NCI-H1694 treated with DMSO at 0.1 percent for 48 hours (cell line): ENCODE measurements at regions not wholly inside any gene's neighbourhood (a gene's known extent, or its start where the extent isn't known, plus 50 kb on each side); places are given as distances from the start of the nearest gene placed in this dataset.
"Not testable (repeated sequence)": the region's sequence is repeated elsewhere in the genome, so short reads cannot be mapped to it uniquely, and the experiment has no call there.

Source experiments
- DNase-seq: peaks from one replicate; lab custom pipeline; 2025; lab: John Stamatoyannopoulos, UW

GRCh38 chr12:131542351-131542750 lies 168.5 kb upstream of the SFSWAP start:
- DNase-seq = no peak

- DNase-seq = no peak
Observed at GRCh38 chr12:131543040-131543439, 167.8 kb upstream of the SFSWAP start.

- DNase-seq = no peak
Observed at GRCh38 chr12:131547555-131547954, 163.3 kb upstream of the SFSWAP start.

DNA sequence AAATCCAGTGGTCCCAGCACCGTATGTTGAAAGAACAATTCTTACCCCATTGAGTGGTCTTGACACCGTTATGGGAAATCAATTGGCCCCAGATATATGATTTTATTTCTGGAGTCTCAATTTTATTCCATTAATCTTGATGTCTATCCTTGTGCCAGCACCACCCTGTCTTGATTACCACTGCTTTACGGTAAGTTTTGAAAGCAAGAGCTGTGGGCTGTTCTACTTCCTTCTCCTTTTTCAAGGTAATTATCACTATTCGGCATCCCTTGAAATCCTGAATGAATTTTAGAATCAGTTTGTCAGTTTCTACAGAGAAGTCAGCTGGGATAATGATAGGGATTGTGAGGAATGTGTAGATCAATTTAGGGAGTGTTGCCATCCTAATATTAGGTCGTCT lies 160.8 kb upstream of the SFSWAP start:
- DNase-seq = no peak

DNA sequence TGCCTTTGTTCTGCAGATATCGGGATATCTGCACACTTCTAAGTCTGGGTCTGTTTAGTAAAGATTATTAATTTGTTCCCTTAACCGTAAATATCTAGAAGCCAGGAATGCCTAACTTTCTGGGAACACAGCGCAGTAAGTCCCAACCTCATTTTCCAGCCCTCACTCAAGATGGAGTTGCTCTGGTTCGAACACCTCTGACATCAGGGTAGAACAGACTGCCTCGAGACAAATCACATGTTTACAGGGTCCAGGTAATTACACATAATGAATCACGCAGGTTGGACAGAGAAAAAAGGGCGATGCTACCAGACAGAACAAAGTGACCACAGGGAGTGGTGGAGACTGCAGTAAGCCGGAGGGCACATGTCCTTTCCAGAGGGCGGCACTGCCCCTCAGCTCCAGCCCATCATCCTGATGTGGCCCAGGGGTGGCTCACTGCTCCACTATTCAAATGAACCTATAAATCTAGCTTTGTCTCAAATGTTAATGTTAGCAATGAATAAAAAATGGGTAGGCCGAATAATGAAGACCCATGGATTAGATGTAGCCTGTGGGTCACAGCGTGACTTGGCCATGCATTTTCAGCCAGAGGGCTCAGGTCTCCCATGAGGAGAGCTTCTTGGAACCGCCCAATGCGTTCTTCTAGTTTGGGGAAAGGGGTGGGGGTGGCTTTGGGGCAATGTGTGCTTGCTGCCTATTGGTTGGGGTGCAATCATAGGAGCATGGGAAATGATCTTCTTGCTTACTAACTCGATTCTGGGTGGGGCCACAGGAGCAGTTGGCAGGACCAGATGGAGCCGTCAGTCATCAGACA lies 159.0 kb upstream of the SFSWAP start:
- no peak for DNase-seq

DNA sequence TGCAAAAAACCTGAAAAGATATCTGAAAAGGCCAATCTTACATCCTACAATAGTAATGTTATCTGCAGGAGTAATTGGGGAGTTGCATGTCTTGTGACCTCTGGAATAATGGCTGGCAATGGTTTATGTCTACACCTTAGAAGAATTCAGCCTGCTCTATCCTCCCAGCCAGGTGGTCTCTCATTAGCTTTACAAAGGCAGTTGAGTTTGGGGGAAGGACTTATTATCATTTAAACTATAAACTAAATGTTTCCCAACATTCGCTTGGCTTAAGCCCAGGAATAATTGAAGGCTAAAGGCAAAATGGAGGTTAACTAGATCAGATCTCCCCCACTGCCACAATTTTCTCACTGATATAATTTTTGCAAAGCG lies 158.4 kb upstream of the SFSWAP start:
- no peak for DNase-seq

DNA sequence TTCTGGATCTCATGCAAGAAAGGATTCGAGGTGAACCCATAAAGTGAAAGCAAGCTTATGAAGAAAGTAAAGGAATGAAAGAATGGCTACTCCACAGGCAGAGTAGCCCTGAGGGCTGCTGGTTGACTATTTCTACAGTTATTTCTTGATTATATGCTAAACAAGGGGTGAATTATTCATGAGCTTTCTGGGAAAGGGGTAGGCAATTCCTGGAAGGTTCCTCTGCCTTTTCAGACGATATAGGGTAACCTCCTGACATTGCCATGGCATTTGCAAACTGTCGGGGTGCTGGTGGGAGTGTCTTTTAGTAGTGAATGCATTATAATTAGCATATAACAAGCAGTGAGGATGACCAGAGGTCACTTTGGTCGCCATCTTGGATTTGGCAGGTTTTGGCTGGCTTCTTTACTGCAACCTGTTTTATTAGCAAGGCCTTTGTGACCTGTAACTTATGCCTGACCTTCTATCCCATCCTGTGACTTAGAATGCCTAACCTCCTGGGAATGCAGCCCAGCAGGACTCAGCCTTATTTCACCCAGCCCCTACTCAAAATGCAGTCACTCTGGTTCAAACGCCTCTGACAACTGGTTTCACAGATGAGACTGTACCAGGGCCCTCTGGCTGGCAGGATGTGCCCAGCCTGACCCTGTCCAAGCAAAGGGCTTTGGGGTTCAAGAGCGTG lies 157.7 kb upstream of the SFSWAP start:
- DNase-seq = no peak

- DNase-seq = no peak
Observed at GRCh38 chr12:131555197-131555846, 155.6 kb upstream of the SFSWAP start.

- no peak for DNase-seq
Observed at GRCh38 chr12:131555866-131556265, 155.0 kb upstream of the SFSWAP start.

- no peak for DNase-seq
Observed at GRCh38 chr12:131557078-131557709, 153.7 kb upstream of the SFSWAP start.

DNA sequence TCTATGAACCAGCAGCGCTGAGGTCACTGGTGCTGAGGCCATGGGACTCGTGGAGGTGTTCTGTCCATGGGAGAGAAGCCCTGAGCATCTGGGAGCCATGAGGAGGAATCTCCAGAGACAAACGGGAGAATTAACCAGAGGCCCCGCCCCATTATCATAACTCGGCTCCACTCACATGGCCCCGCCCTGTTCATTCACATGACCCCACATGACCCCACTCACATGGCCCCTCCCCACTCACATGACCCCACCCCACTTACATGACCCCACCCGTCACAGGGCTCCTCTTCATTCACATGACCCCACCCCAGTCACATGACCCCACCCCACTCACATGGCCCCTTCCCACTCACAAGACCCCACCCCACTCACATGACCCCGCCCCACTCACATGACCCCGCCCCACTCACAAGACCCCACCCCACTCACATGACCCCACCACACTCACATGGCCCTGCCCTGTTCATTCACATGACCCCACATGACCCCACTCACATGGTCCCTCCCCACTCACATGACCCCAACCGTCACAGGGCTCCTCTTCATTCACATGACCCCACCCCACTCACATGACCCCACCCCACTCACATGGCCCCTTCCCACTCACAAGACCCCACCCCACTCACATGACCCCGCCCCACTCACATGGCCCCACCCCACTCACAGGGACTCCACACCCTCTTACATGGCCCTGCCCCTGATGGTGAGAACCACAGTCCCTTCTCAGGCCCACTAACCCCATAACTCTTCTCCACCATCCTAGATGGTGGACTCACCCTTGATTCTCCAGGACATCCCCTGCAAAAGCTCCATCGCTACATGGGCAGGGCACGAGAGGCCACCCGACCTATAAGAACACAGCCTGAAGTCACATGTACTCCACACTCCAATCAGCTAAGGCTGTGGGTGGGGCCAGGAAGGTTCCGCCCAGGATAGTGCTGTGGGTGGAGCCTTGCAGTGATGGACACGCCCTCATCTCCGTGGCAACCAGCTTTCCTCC lies 151.1 kb upstream of the SFSWAP start:
- no peak for DNase-seq

- no peak for DNase-seq
Observed at GRCh38 chr12:131561051-131561450, 149.8 kb upstream of the SFSWAP start.

GRCh38 chr12:131561891-131562684 lies 148.8 kb upstream of the SFSWAP start:
- no peak for DNase-seq

GRCh38 chr12:131564138-131564727 lies 146.7 kb upstream of the SFSWAP start:
- DNase-seq = not testable (repeated sequence)

DNA sequence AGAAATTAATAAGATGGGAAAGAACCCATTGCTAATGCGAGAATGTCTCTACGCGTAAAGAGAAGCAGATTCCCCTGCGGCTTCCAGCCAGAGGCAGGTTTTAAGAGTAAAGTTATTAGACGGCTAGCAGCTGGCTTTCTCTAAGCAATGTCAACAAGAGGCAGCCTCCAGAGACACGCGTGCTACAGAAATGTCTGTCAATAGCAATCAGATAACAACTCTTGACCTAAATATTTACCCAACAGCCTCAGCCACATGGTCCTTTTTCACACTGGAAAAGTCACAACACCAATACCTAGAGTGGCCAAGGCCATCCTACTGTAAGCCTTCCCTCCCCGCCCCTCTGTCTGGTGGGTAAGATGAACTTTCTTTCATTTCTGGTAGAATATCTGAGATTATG lies 146.0 kb upstream of the SFSWAP start:
- peak; percentile 59 for DNase-seq

DNA sequence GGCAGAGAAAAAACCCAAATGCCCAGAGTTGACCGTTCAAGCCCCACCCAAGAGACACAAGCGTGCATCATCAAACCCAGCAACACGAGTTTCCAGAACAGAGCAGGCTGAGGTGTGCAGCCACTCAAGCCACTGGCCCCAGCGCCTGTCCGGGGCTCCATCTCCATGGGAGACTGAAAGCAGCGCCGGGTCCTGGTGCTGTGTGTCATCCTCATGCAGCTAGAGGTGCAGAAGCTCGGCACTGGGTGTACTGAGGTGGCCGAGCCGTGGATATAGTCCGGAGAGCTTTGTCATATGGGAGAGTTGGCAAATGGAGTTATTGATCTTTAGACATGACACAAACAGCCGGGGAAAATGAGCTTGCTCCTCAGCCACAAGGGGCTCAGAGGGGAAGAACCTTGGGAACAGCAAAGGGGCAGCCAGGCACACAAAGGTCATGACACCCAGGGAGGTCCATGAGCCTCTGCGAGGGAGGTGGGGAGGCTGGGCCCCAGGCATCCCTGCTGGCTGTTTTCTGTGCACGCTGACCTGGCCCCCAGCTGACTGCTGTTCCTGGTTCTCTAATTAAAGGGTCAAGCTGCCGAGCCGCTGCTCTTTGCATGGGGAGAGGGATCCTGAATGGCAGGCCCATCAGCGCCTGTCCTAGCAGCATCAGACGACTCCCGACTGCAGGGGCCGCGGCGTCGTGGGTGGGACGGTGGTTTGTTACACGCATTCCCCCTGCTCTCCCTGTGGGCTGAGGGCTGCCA lies 145.4 kb upstream of the SFSWAP start:
- DNase-seq = no peak

DNA sequence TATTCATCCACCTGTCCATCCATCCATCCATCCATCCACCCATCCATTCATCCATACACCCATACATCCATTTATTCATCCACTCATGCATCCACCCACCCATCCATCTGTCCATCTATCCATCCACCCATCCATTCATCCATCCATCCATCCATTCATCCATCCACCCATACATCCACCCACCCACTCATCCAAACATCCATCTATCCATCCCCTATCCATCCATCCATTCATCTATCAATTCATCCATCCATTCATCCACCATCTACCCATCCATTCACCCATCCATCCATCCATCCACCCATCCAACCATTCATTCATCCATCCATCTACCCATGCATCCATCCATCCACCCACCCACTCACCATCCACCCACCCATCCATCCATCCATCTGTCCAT lies 142.6 kb upstream of the SFSWAP start:
- no peak for DNase-seq

GRCh38 chr12:131570596-131570995 lies 140.3 kb upstream of the SFSWAP start:
- DNase-seq = no peak

- no peak for DNase-seq
Observed at GRCh38 chr12:131571827-131572226, 139.1 kb upstream of the SFSWAP start.
